Gastroesophageal sphincter (tissue), 3 donors: ENCODE measurements at regions not wholly inside any gene's neighbourhood (a gene's known extent, or its start where the extent isn't known, plus 50 kb on each side); places are given as distances from the start of the nearest gene placed in this dataset.

Experiments
- CTCF ChIP-seq, 4 experiments: fragments of 200-600 bp in 2 of 4; fragments of 450-650 bp in 2 of 4; sonication (generic) in 1 of 4; IDR thresholded peaks; one replicate each; pipeline ENCODE4 v1.5.1; 2017 to 2019; ENCODE audit warnings: antibody characterized with exemption in 4 of 4, mild to moderate bottlenecking in 2 of 4, moderate library complexity in 2 of 4
- POLR2AphosphoS5 ChIP-seq: sonication (generic); formaldehyde crosslinking; IDR thresholded peaks from one replicate; pipeline ENCODE4 v1.6.1; 2017; ENCODE audit warnings: antibody characterized with exemption

GRCh38 chr9:1916655-1917054, 98.5 kb upstream of the SMARCA2 start:
- TF ChIP-seq POLR2AphosphoS5 (no peak), CTCF (IDR thresholded peaks at IDR 0.05) (no peak)
